ENCODE measurements at regions not wholly inside any gene's neighbourhood (a gene's known extent, or its start where the extent isn't known, plus 50 kb on each side); places are given as distances from the start of the nearest gene placed in this dataset.

- ChIA-PET CTCF (no interaction called here), POLR2A (no interaction called here)
- Histone ChIP-seq H3K36me3 (ENCODE audit: control insufficient read depth in 4 of 4, insufficient read depth in 4 of 4, low read length in 3 of 4) (no peaks in the 10 kb centered on the region), H3K4me3 (ENCODE audit: control insufficient read depth in 1 of 7, extremely low read depth in 1 of 7, insufficient read depth in 4 of 7, low read depth in 2 of 7, low read length in 6 of 7) (no peak overlapping the region), H3K4me1 (ENCODE audit: control extremely low read depth in 1 of 4, control insufficient read depth in 4 of 4, insufficient read depth in 4 of 4, low read length in 3 of 4) (no peaks in the 10 kb centered on the region), H3K9me3 (ENCODE audit: control extremely low read depth in 1 of 5, control insufficient read depth in 4 of 5, insufficient read depth in 2 of 5, low read depth in 1 of 5, low read length in 4 of 5) (peaks cover 0 to 1% (median 0%) of the 10 kb centered on the region in 5 experiments), H3K27ac (ENCODE audit: insufficient read depth in 1 of 2, low read depth in 1 of 2, low read length in 2 of 2, poor library complexity in 1 of 2, severe bottlenecking in 2 of 2) (no peak overlapping the region), H3K27me3 (replicated peaks in 2 of 5; ENCODE audit: control insufficient read depth in 4 of 5, insufficient read depth in 5 of 5, low read length in 4 of 5) (no peaks in the 10 kb centered on the region)
- no peak for DNase-seq
- 40% methylated on average over 1 of the region's 2 CpGs for WGBS (ENCODE audit: insufficient coverage)
Observed at GRCh38 chr3:95627697-95628096, 1186.7 kb upstream of the EPHA6 start.

- DNase-seq: no peak
- 100% methylated on average over 1 of the region's 1 CpG for WGBS (ENCODE audit: insufficient coverage)
- Histone ChIP-seq H3K27me3 (replicated peaks in 2 of 5; ENCODE audit: control insufficient read depth in 4 of 5, insufficient read depth in 5 of 5, low read length in 4 of 5) (no peaks in the 10 kb centered on the region), H3K9me3 (ENCODE audit: control extremely low read depth in 1 of 5, control insufficient read depth in 4 of 5, insufficient read depth in 2 of 5, low read depth in 1 of 5, low read length in 4 of 5) (peaks cover 0 to 1% (median 0%) of the 10 kb centered on the region in 5 experiments), H3K4me3 (ENCODE audit: control insufficient read depth in 1 of 7, extremely low read depth in 1 of 7, insufficient read depth in 4 of 7, low read depth in 2 of 7, low read length in 6 of 7) (no peak overlapping the region), H3K4me1 (ENCODE audit: control extremely low read depth in 1 of 4, control insufficient read depth in 4 of 4, insufficient read depth in 4 of 4, low read length in 3 of 4) (no peaks in the 10 kb centered on the region), H3K27ac (ENCODE audit: insufficient read depth in 1 of 2, low read depth in 1 of 2, low read length in 2 of 2, poor library complexity in 1 of 2, severe bottlenecking in 2 of 2) (no peak overlapping the region), H3K36me3 (ENCODE audit: control insufficient read depth in 4 of 4, insufficient read depth in 4 of 4, low read length in 3 of 4) (no peaks in the 10 kb centered on the region)
- CTCF ChIA-PET: no interaction called here
- POLR2A ChIA-PET: no interaction called here
Observed at GRCh38 chr3:95629802-95630201, 1184.6 kb upstream of the EPHA6 start.

- WGBS (ENCODE audit: insufficient coverage): 93% methylated on average over 6 of the region's 6 CpGs
- POLR2A ChIA-PET: no interaction called here
- Histone ChIP-seq H3K36me3 (ENCODE audit: control insufficient read depth in 4 of 4, insufficient read depth in 4 of 4, low read length in 3 of 4) (no peaks in the 10 kb centered on the region), H3K4me3 (ENCODE audit: control insufficient read depth in 1 of 7, extremely low read depth in 1 of 7, insufficient read depth in 4 of 7, low read depth in 2 of 7, low read length in 6 of 7) (no peak overlapping the region), H3K27me3 (replicated peaks in 2 of 5; ENCODE audit: control insufficient read depth in 4 of 5, insufficient read depth in 5 of 5, low read length in 4 of 5) (no peaks in the 10 kb centered on the region), H3K4me1 (ENCODE audit: control extremely low read depth in 1 of 4, control insufficient read depth in 4 of 4, insufficient read depth in 4 of 4, low read length in 3 of 4) (no peaks in the 10 kb centered on the region), H3K27ac (ENCODE audit: insufficient read depth in 1 of 2, low read depth in 1 of 2, low read length in 2 of 2, poor library complexity in 1 of 2, severe bottlenecking in 2 of 2) (no peak overlapping the region), H3K9me3 (ENCODE audit: control extremely low read depth in 1 of 5, control insufficient read depth in 4 of 5, insufficient read depth in 2 of 5, low read depth in 1 of 5, low read length in 4 of 5) (peaks cover 0 to 9% (median 2%) of the 10 kb centered on the region in 5 experiments)
- CTCF ChIA-PET: no interaction called here
- DNase-seq: no peak
Observed at GRCh38 chr3:95645291-95645690, 1169.1 kb upstream of the EPHA6 start.

- 92% methylated on average over 8 of the region's 13 CpGs for WGBS (ENCODE audit: insufficient coverage)
Observed at GRCh38 chr3:95654570-95655362, 1159.6 kb upstream of the EPHA6 start.

GRCh38 chr3:95655363-95655986 is 1158.9 kb upstream of the EPHA6 start:
- POLR2A ChIA-PET: no interaction called here
- WGBS (ENCODE audit: insufficient coverage): 96% methylated on average over 11 of the region's 12 CpGs
- CTCF ChIA-PET: no interaction called here

More at GRCh38 chr3:95654570-95655362, 1159.6 kb upstream of the EPHA6 start:
- H3K9me3 ChIP-seq (ENCODE audit: control extremely low read depth in 1 of 5, control insufficient read depth in 4 of 5, insufficient read depth in 2 of 5, low read depth in 1 of 5, low read length in 4 of 5): no peaks in the 10 kb centered on the region
- no peaks in the 10 kb centered on the region for H3K27me3 ChIP-seq (replicated peaks in 2 of 5; ENCODE audit: control insufficient read depth in 4 of 5, insufficient read depth in 5 of 5, low read length in 4 of 5)
- H3K4me1 ChIP-seq (ENCODE audit: control extremely low read depth in 1 of 4, control insufficient read depth in 4 of 4, insufficient read depth in 4 of 4, low read length in 3 of 4): no peaks in the 10 kb centered on the region
- H3K4me3 ChIP-seq (ENCODE audit: control insufficient read depth in 1 of 7, extremely low read depth in 1 of 7, insufficient read depth in 4 of 7, low read depth in 2 of 7, low read length in 6 of 7): no peak overlapping the region
- DNase-seq: no peak
- CTCF ChIA-PET: no interaction called here
- POLR2A ChIA-PET: no interaction called here
- no peak overlapping the region for H3K27ac ChIP-seq (ENCODE audit: insufficient read depth in 1 of 2, low read depth in 1 of 2, low read length in 2 of 2, poor library complexity in 1 of 2, severe bottlenecking in 2 of 2)
- H3K36me3 ChIP-seq (ENCODE audit: control insufficient read depth in 4 of 4, insufficient read depth in 4 of 4, low read length in 3 of 4): no peaks in the 10 kb centered on the region

GRCh38 chr3:95670765-95671164 is 1143.6 kb upstream of the EPHA6 start:
- Histone ChIP-seq H3K27ac (ENCODE audit: insufficient read depth in 1 of 2, low read depth in 1 of 2, low read length in 2 of 2, poor library complexity in 1 of 2, severe bottlenecking in 2 of 2) (no peak overlapping the region), H3K9me3 (ENCODE audit: control extremely low read depth in 1 of 5, control insufficient read depth in 4 of 5, insufficient read depth in 2 of 5, low read depth in 1 of 5, low read length in 4 of 5) (no peaks in the 10 kb centered on the region), H3K4me1 (ENCODE audit: control extremely low read depth in 1 of 4, control insufficient read depth in 4 of 4, insufficient read depth in 4 of 4, low read length in 3 of 4) (no peaks in the 10 kb centered on the region), H3K4me3 (ENCODE audit: control insufficient read depth in 1 of 7, extremely low read depth in 1 of 7, insufficient read depth in 4 of 7, low read depth in 2 of 7, low read length in 6 of 7) (no peak overlapping the region), H3K27me3 (replicated peaks in 2 of 5; ENCODE audit: control insufficient read depth in 4 of 5, insufficient read depth in 5 of 5, low read length in 4 of 5) (no peaks in the 10 kb centered on the region), H3K36me3 (ENCODE audit: control insufficient read depth in 4 of 4, insufficient read depth in 4 of 4, low read length in 3 of 4) (no peaks in the 10 kb centered on the region)
- no peak for DNase-seq
- CTCF ChIA-PET: no interaction called here
- POLR2A ChIA-PET: no interaction called here
- WGBS (ENCODE audit: insufficient coverage): no CpG with 5 or more reads among the region's 3 CpGs

More at GRCh38 chr3:95655363-95655986, 1158.9 kb upstream of the EPHA6 start:
- H3K4me3 ChIP-seq (ENCODE audit: control insufficient read depth in 1 of 7, extremely low read depth in 1 of 7, insufficient read depth in 4 of 7, low read depth in 2 of 7, low read length in 6 of 7): no peak overlapping the region
- H3K9me3 ChIP-seq (ENCODE audit: control extremely low read depth in 1 of 5, control insufficient read depth in 4 of 5, insufficient read depth in 2 of 5, low read depth in 1 of 5, low read length in 4 of 5): no peaks in the 10 kb centered on the region
- no peaks in the 10 kb centered on the region for H3K36me3 ChIP-seq (ENCODE audit: control insufficient read depth in 4 of 4, insufficient read depth in 4 of 4, low read length in 3 of 4)
- no peak overlapping the region for H3K27ac ChIP-seq (ENCODE audit: insufficient read depth in 1 of 2, low read depth in 1 of 2, low read length in 2 of 2, poor library complexity in 1 of 2, severe bottlenecking in 2 of 2)
- DNase-seq: no peak
- H3K27me3 ChIP-seq (replicated peaks in 2 of 5; ENCODE audit: control insufficient read depth in 4 of 5, insufficient read depth in 5 of 5, low read length in 4 of 5): no peaks in the 10 kb centered on the region
- no peaks in the 10 kb centered on the region for H3K4me1 ChIP-seq (ENCODE audit: control extremely low read depth in 1 of 4, control insufficient read depth in 4 of 4, insufficient read depth in 4 of 4, low read length in 3 of 4)

- ChIA-PET CTCF (no interaction called here), POLR2A (no interaction called here)
- no peak for DNase-seq
- Histone ChIP-seq H3K27ac (ENCODE audit: insufficient read depth in 1 of 2, low read depth in 1 of 2, low read length in 2 of 2, poor library complexity in 1 of 2, severe bottlenecking in 2 of 2) (no peak overlapping the region), H3K4me3 (ENCODE audit: control insufficient read depth in 1 of 7, extremely low read depth in 1 of 7, insufficient read depth in 4 of 7, low read depth in 2 of 7, low read length in 6 of 7) (no peak overlapping the region), H3K36me3 (ENCODE audit: control insufficient read depth in 4 of 4, insufficient read depth in 4 of 4, low read length in 3 of 4) (no peaks in the 10 kb centered on the region), H3K27me3 (replicated peaks in 2 of 5; ENCODE audit: control insufficient read depth in 4 of 5, insufficient read depth in 5 of 5, low read length in 4 of 5) (no peaks in the 10 kb centered on the region), H3K4me1 (ENCODE audit: control extremely low read depth in 1 of 4, control insufficient read depth in 4 of 4, insufficient read depth in 4 of 4, low read length in 3 of 4) (no peaks in the 10 kb centered on the region), H3K9me3 (ENCODE audit: control extremely low read depth in 1 of 5, control insufficient read depth in 4 of 5, insufficient read depth in 2 of 5, low read depth in 1 of 5, low read length in 4 of 5) (no peaks in the 10 kb centered on the region)
- 94% methylated on average over 3 of the region's 3 CpGs for WGBS (ENCODE audit: insufficient coverage)
Observed at GRCh38 chr3:95673215-95673614, 1141.2 kb upstream of the EPHA6 start.
